Stimulated activated CD4-positive, alpha-beta T cell treated with anti-CD3 and anti-CD28 coated beads, Interleukin-12 subunit alpha, Interleukin-12 subunit beta, amount 100 ng/mL, for 4 hours (primary cell): ENCODE measurements at regions not wholly inside any gene's neighbourhood (a gene's known extent, or its start where the extent isn't known, plus 50 kb on each side); places are given as distances from the start of the nearest gene placed in this dataset.

Experiments
- DNase-seq: peaks from one replicate; pipeline ENCODE4 v3.0.0-alpha.2; 2020

DNA sequence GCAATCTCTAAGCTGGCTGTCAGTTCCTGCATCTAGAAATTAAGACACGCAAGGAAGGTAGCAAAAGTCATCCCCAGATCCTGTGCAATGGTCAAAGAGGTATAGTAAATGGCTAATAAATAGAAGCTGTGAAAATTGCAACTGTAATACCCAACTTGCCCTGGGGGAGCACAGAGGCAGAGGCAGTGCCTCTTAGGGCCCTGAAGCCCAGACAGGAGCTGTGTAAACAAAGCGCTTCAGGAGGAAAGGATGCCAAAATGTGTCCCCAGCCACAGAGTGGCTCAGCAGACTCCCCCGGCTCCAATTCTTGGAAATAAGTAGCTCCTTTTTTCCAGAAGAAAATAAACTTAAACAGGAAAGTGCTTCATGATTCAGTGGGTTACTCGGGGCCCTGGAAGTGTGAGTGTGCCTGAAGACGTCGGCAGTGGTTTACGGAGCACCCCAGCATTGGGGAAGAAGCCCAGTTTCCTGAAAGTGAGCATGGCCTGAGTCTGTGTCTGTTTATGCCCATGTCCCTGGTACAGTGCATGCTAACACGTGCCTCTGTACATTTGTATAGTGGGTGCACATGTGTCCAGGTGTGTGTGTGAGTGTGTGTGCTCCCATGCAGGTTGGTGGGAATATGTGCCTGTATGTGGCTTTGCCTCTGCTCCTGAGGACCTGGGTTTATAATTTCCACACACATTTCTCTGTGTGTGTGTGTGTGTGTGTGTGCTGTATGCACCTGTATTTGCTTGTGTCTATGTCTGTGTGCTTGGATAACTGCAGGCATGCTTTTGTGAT lies 246.7 kb downstream of the MAFB start:
- no peak for DNase-seq

DNA sequence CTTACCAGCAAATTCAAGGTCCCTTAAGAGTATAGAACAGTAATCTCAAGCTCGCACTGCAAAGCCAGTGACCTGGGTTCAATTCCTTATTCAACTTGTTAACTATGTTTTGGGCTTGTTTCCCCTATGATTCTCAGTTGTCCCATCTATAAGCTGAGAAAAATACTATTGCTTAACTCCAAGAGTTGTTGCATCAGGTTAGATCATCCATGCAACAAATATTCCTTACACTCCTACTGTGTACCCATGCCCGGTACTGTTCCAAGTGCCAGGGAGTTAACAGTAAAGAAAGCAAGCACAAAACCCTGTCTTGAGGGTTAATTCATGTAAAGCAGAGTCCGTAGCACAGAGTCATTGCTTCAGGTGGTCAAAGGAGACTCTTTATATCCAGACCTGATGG lies 247.3 kb downstream of the MAFB start:
- DNase-seq: no peak

- DNase-seq: no peak
Observed at GRCh38 chr20:40438161-40438830, 250.7 kb downstream of the MAFB start.

DNA sequence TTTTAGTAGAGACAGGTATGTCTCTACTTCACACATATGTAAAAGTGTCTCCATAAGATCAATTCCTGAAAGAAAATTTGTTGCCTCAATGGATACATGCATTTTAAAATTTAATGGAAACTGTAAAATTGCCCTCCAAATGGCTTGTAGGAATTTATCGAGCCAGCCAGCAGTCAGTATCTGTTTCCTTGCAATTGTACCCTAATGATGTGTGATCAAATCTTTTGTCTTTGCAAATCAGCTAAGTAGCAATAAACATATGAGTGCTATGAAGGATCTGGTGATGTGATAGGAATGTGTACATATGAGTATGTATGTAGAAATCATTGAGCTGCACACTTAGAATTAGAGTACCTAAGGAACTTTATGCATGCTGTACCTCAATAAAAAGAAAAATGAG lies 253.0 kb downstream of the MAFB start:
- DNase-seq: no peak

- DNase-seq: no peak
Observed at GRCh38 chr20:40435146-40435895, 253.7 kb downstream of the MAFB start.

DNA sequence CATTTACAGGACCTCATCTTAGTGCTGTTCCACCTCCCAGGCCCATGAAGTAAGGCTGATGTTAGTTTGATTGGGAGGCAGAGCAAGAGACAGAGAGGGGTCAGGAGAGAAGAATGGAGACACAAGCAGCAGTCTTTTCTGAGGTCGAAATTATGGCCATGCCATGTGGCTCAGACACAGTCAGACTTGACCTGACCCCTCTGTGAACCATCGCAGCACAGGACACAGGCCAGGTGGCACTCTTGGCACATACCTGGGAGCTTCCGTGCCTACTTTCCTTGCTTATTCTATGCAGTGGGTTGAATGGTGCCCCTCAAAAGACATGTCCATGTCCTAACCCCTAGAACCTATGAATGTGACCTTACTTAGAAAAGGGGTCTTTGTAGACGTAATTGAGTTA lies 254.9 kb downstream of the MAFB start:
- no peak for DNase-seq

DNA sequence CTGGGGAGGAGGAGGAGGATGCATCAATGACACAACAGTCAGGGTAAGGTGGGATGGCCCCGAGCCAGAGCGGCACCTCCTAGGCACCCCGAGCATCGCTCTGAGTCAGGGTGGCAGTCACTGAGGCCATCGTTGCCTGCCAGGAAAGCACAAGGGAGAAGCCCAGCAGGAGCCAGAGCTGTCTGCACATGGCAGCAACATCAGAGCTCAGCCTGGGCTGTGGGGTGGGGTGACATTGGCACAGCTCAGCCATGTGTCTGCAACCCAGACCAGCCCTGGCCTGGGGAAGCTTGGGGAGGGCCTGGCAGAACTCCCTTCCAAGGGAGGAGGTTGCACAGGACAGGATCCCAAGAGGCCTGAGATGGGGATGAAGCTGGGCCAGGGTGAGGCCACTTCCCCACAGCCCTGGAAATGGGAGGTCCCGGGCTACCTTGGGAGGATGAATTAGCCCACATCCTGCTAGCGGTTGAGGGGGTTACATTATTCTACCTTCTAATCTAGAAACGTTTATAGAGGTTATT lies 255.6 kb downstream of the MAFB start:
- no peak for DNase-seq

- DNase-seq: no peak
Observed at GRCh38 chr20:40431611-40432010, 257.4 kb downstream of the MAFB start.

DNA sequence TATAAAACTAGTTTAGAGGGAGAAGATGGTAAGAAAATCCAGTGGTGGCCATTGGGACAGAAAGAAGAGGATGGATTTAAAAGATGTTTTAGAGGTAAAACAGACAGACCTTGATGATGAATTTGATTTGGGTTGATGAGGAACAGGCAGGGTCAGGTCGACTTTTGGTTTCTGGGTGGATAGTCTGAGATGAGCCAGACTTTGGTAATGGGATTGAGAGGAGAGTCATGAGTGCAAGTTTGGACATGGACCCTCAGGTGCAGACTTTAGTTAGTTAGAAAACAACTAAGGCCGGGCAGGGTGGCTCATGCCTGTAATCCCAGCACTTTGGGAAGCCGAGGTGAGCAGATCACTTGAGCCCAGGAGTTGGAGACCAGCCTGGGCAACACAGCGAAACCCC lies 257.9 kb downstream of the MAFB start:
- no peak for DNase-seq

DNA sequence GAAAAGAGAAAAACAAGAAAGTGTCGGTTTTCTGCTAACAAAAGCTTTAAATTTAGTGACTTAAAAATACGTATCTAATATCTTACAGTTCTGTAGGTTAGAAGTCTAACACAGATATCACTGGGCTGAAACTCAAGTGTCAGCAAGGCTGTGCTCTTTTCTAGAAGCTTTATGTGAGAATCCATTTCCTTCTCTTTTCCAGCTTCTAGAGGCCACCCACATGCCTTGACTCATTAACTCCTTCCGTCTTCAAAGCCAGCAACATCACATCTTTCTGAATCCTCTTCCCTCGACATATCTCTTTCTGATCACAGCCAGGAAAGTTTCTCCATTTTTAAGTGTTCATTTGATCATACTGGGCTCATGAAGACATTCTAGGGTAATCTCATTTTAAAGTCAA lies 262.0 kb downstream of the MAFB start:
- DNase-seq: no peak

DNA sequence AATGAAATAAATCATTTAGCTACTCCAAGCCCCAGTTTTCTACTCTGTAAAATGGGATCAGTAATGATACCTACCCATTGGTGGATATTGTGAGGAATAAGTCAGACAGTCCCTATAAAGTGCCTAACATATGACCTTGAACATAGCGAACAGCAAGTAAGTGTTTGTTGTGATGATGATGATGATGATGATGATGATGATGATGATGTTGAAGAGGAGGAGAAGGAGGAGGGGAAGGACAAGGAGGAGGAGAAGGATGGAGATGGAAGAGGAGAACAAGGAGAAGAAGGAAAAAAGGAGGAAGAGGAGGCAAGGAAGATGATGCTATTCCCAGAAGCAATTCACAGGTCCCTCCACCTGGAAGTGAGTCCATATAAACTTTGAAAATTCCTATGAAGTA lies 264.3 kb downstream of the MAFB start:
- DNase-seq: no peak

DNA sequence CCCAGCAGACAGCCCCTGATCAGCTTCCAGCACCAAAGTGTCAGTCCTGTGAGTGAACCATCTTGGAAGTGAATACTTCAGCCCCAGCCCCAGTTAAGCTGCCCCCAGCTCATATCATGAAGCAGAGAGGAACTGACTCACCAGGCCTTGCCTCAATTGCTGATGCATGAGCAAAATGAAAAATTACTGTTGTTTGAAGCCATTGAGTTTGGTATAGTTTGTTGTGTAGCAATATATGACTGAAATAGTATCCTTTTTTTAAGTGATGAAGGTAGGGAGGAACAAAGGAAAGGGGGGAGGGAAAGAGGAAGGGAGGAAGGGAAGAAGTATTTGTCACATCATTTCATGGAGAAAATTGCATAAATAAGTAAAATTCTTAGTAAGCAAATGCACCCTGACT lies 266.4 kb downstream of the MAFB start:
- DNase-seq: no peak

- no peak for DNase-seq
Observed at GRCh38 chr20:40416274-40416673, 272.8 kb downstream of the MAFB start.

- no peak for DNase-seq
Observed at GRCh38 chr20:40414843-40415615, 274.0 kb downstream of the MAFB start.

DNA sequence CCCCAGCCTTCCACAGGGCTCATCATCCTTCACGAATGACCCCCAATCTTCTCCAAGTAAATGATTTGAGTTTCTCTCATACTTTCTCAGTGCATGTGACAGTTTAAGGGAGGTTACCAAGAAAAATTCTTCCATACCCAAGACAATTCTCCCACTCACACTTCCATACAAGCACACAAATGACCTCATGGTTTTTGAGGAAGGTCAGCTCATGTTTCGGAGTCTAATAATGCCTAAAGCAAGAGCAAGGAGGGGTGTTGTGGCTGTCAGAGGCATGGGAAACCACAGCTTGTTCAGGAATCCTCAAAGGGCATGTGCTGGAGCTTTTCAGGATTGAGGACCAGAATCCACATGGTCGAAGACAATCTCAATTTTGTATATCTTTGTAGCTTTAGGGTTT lies 279.0 kb downstream of the MAFB start:
- DNase-seq: no peak

GRCh38 chr20:40397467-40397866 lies 291.6 kb downstream of the MAFB start:
- DNase-seq: no peak

- DNase-seq: no peak
Observed at GRCh38 chr20:40393197-40394079, 295.6 kb downstream of the MAFB start.

DNA sequence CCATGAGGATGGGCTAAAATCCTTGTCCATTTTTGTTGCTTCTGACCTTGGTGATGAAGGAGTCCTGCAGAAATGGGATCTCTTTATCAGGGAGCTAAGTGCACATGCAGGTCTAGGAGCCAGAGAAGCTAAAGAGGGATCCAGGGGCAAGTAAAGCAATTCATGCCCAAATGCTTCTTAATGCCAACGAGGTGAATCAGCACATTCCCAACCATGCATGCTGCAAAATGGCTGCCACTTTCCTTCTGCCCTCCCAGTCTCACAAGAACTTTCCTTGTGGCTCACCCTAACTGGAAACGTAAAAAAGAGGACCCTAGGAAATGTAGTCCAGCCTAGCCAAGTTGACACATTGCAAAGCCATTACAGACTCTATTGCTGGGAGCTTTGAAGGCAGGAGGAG lies 298.4 kb downstream of the MAFB start:
- DNase-seq: no peak

GRCh38 chr20:40370800-40371199 lies 318.2 kb downstream of the MAFB start:
- DNase-seq: no peak

- DNase-seq: no peak
Observed at GRCh38 chr20:40368876-40369275, 320.2 kb downstream of the MAFB start.

- no peak for DNase-seq
Observed at GRCh38 chr20:40361916-40362315, 327.1 kb downstream of the MAFB start.
